Kidney epithelial cell (primary cell): ENCODE measurements at regions not wholly inside any gene's neighbourhood (a gene's known extent, or its start where the extent isn't known, plus 50 kb on each side); places are given as distances from the start of the nearest gene placed in this dataset.

Source experiments
- DNase-seq: peaks from one replicate; pipeline ENCODE4 v3.0.0-alpha.2; 2010; ENCODE audit warnings: low read depth
- H3K27me3 ChIP-seq: 2 replicates; pipeline ENCODE4 v1.6.0; 2011; ENCODE audit warnings: low read length; ENCODE audit not compliant: control insufficient read depth, insufficient read depth
- H3K36me3 ChIP-seq: 2 replicates; pipeline ENCODE4 v1.5.1; 2011; ENCODE audit warnings: low read length; ENCODE audit not compliant: control insufficient read depth, insufficient read depth
- H3K4me3 ChIP-seq: 2 replicates; pipeline ENCODE4 v1.5.1; 2011; ENCODE audit warnings: low read depth, mild to moderate bottlenecking, control low read depth, low read length
- TF ChIP-seq, protein P1 (sequence below): IDR thresholded peaks from 2 replicates; pipeline ENCODE4 v1.5.1; 2011; ENCODE audit warnings: mild to moderate bottlenecking, moderate library complexity, low read length, control low read depth, inconsistent platforms; ENCODE audit not compliant: insufficient read depth, poor library complexity, severe bottlenecking

DNA sequence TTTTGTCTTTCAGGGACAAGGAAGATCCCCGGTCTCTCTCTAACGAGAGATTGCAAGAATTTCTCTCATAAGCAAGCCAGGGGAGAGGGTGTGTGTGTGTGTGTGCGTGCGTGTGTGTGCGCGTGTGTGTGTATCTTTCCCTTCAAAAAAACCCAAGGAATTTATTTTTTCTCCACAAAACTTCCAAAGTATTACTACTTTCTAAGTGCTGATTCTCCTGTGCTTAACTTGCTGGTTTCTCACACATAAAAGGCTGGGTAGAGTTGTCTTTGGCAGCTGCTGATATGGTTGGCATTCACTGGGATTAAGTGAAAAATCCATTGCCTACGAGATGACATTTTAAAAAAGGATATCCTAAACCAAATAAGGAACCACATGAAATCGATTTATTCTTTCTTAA lies 435.7 kb downstream of the RAPGEF2 start:
- Histone ChIP-seq H3K27me3 (no peaks in the 10 kb centered on the region), H3K4me3 (no peak overlapping the region), H3K36me3 (no peaks in the 10 kb centered on the region)
- no peak for DNase-seq
- TF ChIP-seq, protein P1, sequence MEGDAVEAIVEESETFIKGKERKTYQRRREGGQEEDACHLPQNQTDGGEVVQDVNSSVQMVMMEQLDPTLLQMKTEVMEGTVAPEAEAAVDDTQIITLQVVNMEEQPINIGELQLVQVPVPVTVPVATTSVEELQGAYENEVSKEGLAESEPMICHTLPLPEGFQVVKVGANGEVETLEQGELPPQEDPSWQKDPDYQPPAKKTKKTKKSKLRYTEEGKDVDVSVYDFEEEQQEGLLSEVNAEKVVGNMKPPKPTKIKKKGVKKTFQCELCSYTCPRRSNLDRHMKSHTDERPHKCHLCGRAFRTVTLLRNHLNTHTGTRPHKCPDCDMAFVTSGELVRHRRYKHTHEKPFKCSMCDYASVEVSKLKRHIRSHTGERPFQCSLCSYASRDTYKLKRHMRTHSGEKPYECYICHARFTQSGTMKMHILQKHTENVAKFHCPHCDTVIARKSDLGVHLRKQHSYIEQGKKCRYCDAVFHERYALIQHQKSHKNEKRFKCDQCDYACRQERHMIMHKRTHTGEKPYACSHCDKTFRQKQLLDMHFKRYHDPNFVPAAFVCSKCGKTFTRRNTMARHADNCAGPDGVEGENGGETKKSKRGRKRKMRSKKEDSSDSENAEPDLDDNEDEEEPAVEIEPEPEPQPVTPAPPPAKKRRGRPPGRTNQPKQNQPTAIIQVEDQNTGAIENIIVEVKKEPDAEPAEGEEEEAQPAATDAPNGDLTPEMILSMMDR: no peak

DNA sequence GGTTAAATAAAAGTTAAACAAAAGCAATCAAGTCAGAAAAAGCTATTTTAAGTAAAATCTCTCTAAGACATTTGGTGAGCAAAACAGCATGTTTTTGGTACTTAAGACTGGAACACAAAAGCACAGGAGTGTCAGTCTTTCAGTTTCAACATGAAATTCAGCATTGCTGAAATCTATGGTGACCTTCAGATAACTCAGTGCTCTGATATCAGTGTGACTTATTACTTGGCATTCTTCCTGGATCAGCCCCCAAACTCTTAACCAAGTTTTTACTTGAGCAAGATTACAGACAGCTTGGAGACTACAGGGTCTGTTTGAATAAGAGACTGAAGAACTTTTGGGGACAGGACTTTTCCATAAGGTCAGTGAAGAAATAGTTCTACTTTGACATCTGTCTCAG lies 437.2 kb downstream of the RAPGEF2 start:
- H3K36me3 ChIP-seq: no peaks in the 10 kb centered on the region
- TF ChIP-seq, protein P1: no peak
- no peak for DNase-seq

DNA sequence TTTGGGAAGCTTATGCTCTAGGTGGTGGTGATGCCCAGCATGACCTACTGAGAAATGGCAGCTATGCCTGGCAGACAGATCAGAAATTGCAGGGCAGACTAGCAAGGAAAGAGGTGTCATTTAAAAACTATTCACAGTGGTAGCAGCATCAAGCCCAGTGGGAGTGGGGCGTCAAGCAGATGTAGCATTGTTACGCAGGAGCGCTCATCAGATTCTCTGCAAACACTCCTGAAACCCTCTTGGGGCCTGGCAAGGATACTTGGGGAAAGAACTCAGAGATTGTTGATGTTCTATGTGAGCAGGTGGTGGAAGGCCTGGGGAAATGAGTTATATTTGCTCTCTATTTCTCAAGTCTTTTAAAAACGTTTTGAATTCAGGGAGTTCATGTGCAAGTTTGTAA lies 437.6 kb downstream of the RAPGEF2 start:
- TF ChIP-seq, protein P1: no peak
- no peaks in the 10 kb centered on the region for H3K36me3 ChIP-seq
- H3K27me3 ChIP-seq: no peaks in the 10 kb centered on the region
- no peak for DNase-seq
- no peak overlapping the region for H3K4me3 ChIP-seq

More for the DNA sequence above, 437.2 kb downstream of the RAPGEF2 start:
- Histone ChIP-seq H3K4me3 (no peak overlapping the region), H3K27me3 (no peaks in the 10 kb centered on the region)

DNA sequence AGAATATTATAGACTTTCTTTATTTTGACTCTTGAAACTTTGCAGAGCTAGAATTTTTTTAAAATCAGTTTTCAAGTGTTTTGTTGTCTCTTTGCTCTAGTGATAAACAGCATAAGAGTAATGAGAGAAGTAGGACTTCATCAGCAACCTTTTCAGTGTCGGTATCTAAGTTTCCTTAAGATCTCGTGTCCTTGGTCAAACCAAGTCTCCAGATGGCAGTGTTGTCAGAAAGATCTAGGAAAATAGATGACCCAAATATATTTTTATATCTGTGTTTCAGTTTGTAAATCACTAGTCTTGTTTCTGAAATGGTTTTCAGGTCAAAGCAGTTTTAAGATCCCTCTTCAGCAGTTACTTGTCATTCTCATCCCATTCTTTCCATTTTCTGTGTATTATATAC lies 438.3 kb downstream of the RAPGEF2 start:
- no peak overlapping the region for H3K4me3 ChIP-seq
- no peaks in the 10 kb centered on the region for H3K36me3 ChIP-seq
- DNase-seq: no peak
- H3K27me3 ChIP-seq: no peaks in the 10 kb centered on the region
- TF ChIP-seq, protein P1: no peak

DNA sequence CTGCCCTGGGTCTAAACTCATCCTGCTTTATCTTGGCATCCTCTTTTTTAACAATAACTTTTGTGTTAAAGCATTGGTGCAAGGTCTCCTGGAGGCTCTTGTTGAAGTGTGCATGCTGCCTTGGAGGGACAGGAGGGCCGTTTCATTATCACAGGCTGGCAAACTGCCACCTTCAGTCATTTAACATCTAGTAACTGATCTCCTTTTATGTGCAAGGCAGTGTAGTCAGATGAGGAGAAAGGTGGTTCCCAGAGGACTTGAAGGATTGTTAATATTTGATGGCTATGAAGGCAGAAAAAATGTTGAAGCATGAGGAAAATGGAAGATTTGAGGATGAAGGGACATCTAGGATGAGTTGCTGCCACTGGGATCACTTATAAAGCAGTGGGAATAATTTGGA lies 439.4 kb downstream of the RAPGEF2 start:
- TF ChIP-seq, protein P1: no peak
- no peak overlapping the region for H3K4me3 ChIP-seq
- H3K27me3 ChIP-seq: no peaks in the 10 kb centered on the region
- no peaks in the 10 kb centered on the region for H3K36me3 ChIP-seq
- no peak for DNase-seq

DNA sequence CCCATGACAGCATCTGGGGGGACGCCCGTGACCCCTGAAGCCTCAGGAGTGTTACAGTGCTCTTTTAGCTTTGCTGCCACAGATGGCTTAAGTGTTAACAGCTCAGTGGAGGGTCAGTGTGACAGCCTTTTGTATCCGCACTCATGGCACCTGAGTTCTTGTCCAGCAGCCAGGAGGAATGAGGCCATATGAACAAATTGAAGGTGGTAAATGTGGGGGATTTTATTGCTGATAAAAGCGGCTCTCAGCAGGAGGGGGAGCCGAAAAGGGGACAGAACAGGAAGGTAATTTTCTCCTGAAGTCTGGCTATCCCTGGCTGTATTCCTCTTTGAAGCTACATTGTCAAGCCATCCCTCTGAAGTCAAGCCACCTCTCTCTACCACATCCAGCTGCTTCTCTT lies 441.0 kb downstream of the RAPGEF2 start:
- Histone ChIP-seq H3K36me3 (no peaks in the 10 kb centered on the region), H3K4me3 (no peak overlapping the region), H3K27me3 (no peaks in the 10 kb centered on the region)
- DNase-seq: no peak
- TF ChIP-seq, protein P1: no peak
